SK-N-SH treated with all-trans-retinoic acid at 6 μM for 48 hours (cell line): ENCODE measurements at regions not wholly inside any gene's neighbourhood (a gene's known extent, or its start where the extent isn't known, plus 50 kb on each side); places are given as distances from the start of the nearest gene placed in this dataset.

Experiments
- CSDC2 ChIP-seq: fragments of 250-450 bp; sonication (Bioruptor Pico); IDR thresholded peaks from 2 replicates; pipeline ENCODE4 v1.5.0; 2020; ENCODE audit warnings: mild to moderate bottlenecking, moderate library complexity
- PPARA ChIP-seq: fragments of 250-450 bp; sonication (Bioruptor Pico); IDR thresholded peaks from 2 replicates; pipeline ENCODE4 v1.5.0; 2020; ENCODE audit warnings: mild to moderate bottlenecking, borderline replicate concordance
- RARB ChIP-seq: fragments of 250-450 bp; sonication (Bioruptor Pico); IDR thresholded peaks from 2 replicates; pipeline ENCODE4 v1.8.0; 2021; ENCODE audit warnings: mild to moderate bottlenecking, moderate library complexity
- TF ChIP-seq, protein P1 (sequence below): fragments of 250-450 bp; sonication (Bioruptor Pico); IDR thresholded peaks from 2 replicates; pipeline ENCODE4 v1.8.0; 2020; ENCODE audit warnings: mild to moderate bottlenecking, moderate library complexity, borderline replicate concordance

DNA sequence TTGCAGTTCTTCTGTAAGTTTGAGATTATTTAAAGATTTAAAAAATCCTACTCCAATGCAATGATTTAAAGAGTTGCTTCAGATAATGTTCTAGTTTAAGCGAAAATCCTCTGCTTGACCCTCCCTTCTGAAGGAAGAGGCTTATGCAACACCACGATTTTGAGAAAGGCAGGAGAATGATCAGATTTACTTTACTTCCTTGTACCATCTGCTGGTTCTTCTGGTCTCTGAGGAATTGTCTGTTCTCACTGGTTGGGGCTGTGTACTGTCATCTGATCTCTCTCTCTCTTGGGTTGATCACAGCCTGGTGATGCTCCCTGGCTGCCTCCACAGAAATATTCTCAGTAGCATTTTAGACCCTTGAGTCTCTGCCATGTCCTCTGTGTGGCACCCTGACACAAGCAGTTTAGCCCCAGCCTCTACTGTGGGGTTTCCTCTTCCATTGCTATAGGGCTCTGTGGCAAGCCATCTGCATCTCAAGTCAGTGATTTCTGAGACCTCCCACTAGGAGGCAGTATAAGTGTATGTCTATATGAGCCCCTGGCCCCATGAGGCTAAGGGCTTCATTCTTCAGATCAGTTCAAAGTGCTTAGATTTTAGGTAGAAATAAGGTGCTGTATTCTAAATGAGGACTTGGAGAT, 50.8 kb upstream of the PLAAT1 start (continued):
- TF ChIP-seq, protein P1, sequence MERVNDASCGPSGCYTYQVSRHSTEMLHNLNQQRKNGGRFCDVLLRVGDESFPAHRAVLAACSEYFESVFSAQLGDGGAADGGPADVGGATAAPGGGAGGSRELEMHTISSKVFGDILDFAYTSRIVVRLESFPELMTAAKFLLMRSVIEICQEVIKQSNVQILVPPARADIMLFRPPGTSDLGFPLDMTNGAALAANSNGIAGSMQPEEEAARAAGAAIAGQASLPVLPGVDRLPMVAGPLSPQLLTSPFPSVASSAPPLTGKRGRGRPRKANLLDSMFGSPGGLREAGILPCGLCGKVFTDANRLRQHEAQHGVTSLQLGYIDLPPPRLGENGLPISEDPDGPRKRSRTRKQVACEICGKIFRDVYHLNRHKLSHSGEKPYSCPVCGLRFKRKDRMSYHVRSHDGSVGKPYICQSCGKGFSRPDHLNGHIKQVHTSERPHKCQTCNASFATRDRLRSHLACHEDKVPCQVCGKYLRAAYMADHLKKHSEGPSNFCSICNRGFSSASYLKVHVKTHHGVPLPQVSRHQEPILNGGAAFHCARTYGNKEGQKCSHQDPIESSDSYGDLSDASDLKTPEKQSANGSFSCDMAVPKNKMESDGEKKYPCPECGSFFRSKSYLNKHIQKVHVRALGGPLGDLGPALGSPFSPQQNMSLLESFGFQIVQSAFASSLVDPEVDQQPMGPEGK (CRISPR knock-in tag), result no peak
- TF ChIP-seq PPARA (no peak), RARB (no peak), CSDC2 (CRISPR knock-in tag) (no peak)
